ENCODE measurements at regions not wholly inside any gene's neighbourhood (a gene's known extent, or its start where the extent isn't known, plus 50 kb on each side); places are given as distances from the start of the nearest gene placed in this dataset.

DNA sequence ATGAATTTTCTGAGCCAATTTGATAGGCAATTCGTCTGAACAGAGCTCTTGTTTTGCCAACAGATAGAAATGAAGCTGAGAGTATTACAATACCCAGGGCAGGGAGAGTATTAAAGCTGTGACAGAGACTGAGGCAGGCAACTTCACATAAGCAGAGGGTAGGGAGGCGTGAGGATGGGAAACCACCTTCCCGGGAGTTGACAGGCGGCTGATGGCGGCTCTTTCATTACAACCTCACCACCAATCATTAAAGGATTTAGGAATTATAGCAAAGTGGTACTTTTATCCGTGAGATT, 73.3 kb downstream of the CD83 start:
- H2AFZ ChIP-seq (ENCODE audit: low read depth, low read length, poor library complexity, severe bottlenecking): no peak overlapping the region
- ChIA-PET RAD21 (ENCODE audit: low non-redundant PET in 1 of 2, low total read pairs in 2 of 2, uncharacterized antibody in 2 of 2, unreplicated experiment in 2 of 2) (no interaction called here), CTCF (no interaction called here), POLR2A (no interaction called here)
- TF ChIP-seq JUND (IDR thresholded peaks at IDR 0.05) (no peak), SIN3A (IDR thresholded peaks at IDR 0.05; ENCODE audit: low read depth) (no peak)
- TF ChIP-seq, protein P1, sequence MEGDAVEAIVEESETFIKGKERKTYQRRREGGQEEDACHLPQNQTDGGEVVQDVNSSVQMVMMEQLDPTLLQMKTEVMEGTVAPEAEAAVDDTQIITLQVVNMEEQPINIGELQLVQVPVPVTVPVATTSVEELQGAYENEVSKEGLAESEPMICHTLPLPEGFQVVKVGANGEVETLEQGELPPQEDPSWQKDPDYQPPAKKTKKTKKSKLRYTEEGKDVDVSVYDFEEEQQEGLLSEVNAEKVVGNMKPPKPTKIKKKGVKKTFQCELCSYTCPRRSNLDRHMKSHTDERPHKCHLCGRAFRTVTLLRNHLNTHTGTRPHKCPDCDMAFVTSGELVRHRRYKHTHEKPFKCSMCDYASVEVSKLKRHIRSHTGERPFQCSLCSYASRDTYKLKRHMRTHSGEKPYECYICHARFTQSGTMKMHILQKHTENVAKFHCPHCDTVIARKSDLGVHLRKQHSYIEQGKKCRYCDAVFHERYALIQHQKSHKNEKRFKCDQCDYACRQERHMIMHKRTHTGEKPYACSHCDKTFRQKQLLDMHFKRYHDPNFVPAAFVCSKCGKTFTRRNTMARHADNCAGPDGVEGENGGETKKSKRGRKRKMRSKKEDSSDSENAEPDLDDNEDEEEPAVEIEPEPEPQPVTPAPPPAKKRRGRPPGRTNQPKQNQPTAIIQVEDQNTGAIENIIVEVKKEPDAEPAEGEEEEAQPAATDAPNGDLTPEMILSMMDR (IDR thresholded peaks at IDR 0.05 in 2 of 3, conservative IDR thresholded peaks at IDR 0.05 in 1 of 3; ENCODE audit: borderline replicate concordance in 1 of 3, insufficient read depth in 1 of 3, low read depth in 2 of 3, low read length in 2 of 3): no peak
- no peak overlapping the region for H3K27ac ChIP-seq (ENCODE audit: low read depth, low read length)
- no peak overlapping the region for H3K4me2 ChIP-seq (ENCODE audit: low read length)
- ATAC-seq (no peak), DNase-seq (ENCODE audit: low read depth, low spot score) (no peak)
- intact Hi-C loops (cut with micrococcal nuclease): no loop called here
- no peaks in the 10 kb centered on the region for H3K9me3 ChIP-seq (ENCODE audit: control insufficient read depth in 1 of 2, insufficient read depth in 1 of 2, low read depth in 1 of 2, low read length in 2 of 2)
- no peaks in the 10 kb centered on the region for H3K79me2 ChIP-seq (ENCODE audit: insufficient read depth, low read length)
- H3K9me2 ChIP-seq (ENCODE audit: insufficient read depth): no peaks in the 10 kb centered on the region; the same call in 1 of the 2 replicates
- H3K4me3 ChIP-seq (replicated peaks in 1 of 2; ENCODE audit: low read depth in 1 of 2, low read length in 2 of 2): no peak overlapping the region
- no peaks in the 10 kb centered on the region for H4K20me1 ChIP-seq (ENCODE audit: insufficient read depth)
- H3K9ac ChIP-seq (ENCODE audit: low read length): no peak overlapping the region
- H3K4me1 ChIP-seq (ENCODE audit: control insufficient read depth in 1 of 2, insufficient read depth in 2 of 2, low read length in 2 of 2): no peaks in the 10 kb centered on the region
- H3K27me3 ChIP-seq (ENCODE audit: insufficient read depth, low read length): no peaks in the 10 kb centered on the region
- H3K36me3 ChIP-seq (ENCODE audit: control insufficient read depth in 1 of 2, insufficient read depth in 2 of 2, low read length in 2 of 2): no peaks in the 10 kb centered on the region
- no TSS peak for BruUV-seq (replicated peaks)

DNA sequence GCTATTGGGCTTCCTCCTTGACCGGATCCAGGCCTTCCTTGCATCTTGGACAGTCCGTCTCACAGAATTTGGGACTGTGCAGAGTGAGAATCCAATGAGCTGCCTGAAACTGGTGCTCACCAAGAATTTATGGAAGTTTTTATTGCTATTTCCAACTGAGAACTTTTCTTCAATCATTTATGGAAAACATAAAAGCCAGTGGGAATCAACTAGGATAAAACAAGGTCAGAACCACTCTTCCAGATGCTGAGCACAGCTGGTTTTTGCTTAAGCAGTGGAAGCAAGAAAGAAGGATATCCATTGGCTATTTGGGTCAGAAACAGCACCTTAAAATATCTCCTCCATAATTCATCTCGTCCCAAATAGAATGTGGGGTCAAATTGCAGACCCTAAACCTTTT, 74.2 kb downstream of the CD83 start:
- no peak overlapping the region for H3K27ac ChIP-seq (ENCODE audit: low read depth, low read length)
- no peaks in the 10 kb centered on the region for H3K9me3 ChIP-seq (ENCODE audit: control insufficient read depth in 1 of 2, insufficient read depth in 1 of 2, low read depth in 1 of 2, low read length in 2 of 2)
- no peak overlapping the region for H2AFZ ChIP-seq (ENCODE audit: low read depth, low read length, poor library complexity, severe bottlenecking)
- no peaks in the 10 kb centered on the region for H3K36me3 ChIP-seq (ENCODE audit: control insufficient read depth in 1 of 2, insufficient read depth in 2 of 2, low read length in 2 of 2)
- ChIA-PET CTCF (interaction anchor here (1.0 kb wide), 1 partner anchor 1190 kb away, joined by 3 read pairs; no protein-coding TSS in a partner anchor), POLR2A (no interaction called here), RAD21 (ENCODE audit: low non-redundant PET in 1 of 2, low total read pairs in 2 of 2, uncharacterized antibody in 2 of 2, unreplicated experiment in 2 of 2) (no interaction called here)
- H3K4me2 ChIP-seq (ENCODE audit: low read length): no peak overlapping the region
- no peaks in the 10 kb centered on the region; the same call in 1 of the 2 replicates for H3K9me2 ChIP-seq (ENCODE audit: insufficient read depth)
- ATAC-seq (no peak), DNase-seq (ENCODE audit: low read depth, low spot score) (no peak)
- no peaks in the 10 kb centered on the region for H3K79me2 ChIP-seq (ENCODE audit: insufficient read depth, low read length)
- no peaks in the 10 kb centered on the region for H3K27me3 ChIP-seq (ENCODE audit: insufficient read depth, low read length)
- no peak overlapping the region for H3K4me3 ChIP-seq (replicated peaks in 1 of 2; ENCODE audit: low read depth in 1 of 2, low read length in 2 of 2)
- intact Hi-C loops (cut with micrococcal nuclease): no loop called here
- no peaks in the 10 kb centered on the region for H4K20me1 ChIP-seq (ENCODE audit: insufficient read depth)
- H3K9ac ChIP-seq (ENCODE audit: low read length): no peak overlapping the region
- no TSS peak for BruUV-seq (replicated peaks)
- no peaks in the 10 kb centered on the region for H3K4me1 ChIP-seq (ENCODE audit: control insufficient read depth in 1 of 2, insufficient read depth in 2 of 2, low read length in 2 of 2)
- TF ChIP-seq, protein P2, sequence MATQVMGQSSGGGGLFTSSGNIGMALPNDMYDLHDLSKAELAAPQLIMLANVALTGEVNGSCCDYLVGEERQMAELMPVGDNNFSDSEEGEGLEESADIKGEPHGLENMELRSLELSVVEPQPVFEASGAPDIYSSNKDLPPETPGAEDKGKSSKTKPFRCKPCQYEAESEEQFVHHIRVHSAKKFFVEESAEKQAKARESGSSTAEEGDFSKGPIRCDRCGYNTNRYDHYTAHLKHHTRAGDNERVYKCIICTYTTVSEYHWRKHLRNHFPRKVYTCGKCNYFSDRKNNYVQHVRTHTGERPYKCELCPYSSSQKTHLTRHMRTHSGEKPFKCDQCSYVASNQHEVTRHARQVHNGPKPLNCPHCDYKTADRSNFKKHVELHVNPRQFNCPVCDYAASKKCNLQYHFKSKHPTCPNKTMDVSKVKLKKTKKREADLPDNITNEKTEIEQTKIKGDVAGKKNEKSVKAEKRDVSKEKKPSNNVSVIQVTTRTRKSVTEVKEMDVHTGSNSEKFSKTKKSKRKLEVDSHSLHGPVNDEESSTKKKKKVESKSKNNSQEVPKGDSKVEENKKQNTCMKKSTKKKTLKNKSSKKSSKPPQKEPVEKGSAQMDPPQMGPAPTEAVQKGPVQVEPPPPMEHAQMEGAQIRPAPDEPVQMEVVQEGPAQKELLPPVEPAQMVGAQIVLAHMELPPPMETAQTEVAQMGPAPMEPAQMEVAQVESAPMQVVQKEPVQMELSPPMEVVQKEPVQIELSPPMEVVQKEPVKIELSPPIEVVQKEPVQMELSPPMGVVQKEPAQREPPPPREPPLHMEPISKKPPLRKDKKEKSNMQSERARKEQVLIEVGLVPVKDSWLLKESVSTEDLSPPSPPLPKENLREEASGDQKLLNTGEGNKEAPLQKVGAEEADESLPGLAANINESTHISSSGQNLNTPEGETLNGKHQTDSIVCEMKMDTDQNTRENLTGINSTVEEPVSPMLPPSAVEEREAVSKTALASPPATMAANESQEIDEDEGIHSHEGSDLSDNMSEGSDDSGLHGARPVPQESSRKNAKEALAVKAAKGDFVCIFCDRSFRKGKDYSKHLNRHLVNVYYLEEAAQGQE (IDR thresholded peaks at IDR 0.05; ENCODE audit: low read depth): no peak
- TF ChIP-seq, protein P3, sequence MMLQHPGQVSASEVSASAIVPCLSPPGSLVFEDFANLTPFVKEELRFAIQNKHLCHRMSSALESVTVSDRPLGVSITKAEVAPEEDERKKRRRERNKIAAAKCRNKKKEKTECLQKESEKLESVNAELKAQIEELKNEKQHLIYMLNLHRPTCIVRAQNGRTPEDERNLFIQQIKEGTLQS (IDR thresholded peaks at IDR 0.05): no peak
- TF ChIP-seq, protein P4, sequence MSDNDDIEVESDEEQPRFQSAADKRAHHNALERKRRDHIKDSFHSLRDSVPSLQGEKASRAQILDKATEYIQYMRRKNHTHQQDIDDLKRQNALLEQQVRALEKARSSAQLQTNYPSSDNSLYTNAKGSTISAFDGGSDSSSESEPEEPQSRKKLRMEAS (IDR thresholded peaks at IDR 0.05): no peak
- TF ChIP-seq CEBPB (IDR thresholded peaks at IDR 0.05; ENCODE audit: low read depth) (no peak), FOSL1 (IDR thresholded peaks at IDR 0.05; ENCODE audit: low read depth) (no peak), YY1 (IDR thresholded peaks at IDR 0.05; ENCODE audit: extremely low read depth, insufficient replicate concordance, low read depth, low read length) (no peak), SP1 (IDR thresholded peaks at IDR 0.05; ENCODE audit: low read depth) (no peak), POLR2AphosphoS5 (IDR thresholded peaks at IDR 0.05; ENCODE audit: low read depth, low read length) (no peak), ZFX (IDR thresholded peaks at IDR 0.05) (no peak), JUND (IDR thresholded peaks at IDR 0.05) (no peak), RAD21 (IDR thresholded peaks at IDR 0.05; ENCODE audit: low read depth) (no peak)
- TF ChIP-seq, protein P1 (IDR thresholded peaks at IDR 0.05 in 2 of 3, conservative IDR thresholded peaks at IDR 0.05 in 1 of 3; ENCODE audit: borderline replicate concordance in 1 of 3, insufficient read depth in 1 of 3, low read depth in 2 of 3, low read length in 2 of 3): no peak

Measured in HCT116 (cell line).